HG03571 (cell line): ENCODE measurements at regions not wholly inside any gene's neighbourhood (a gene's known extent, or its start where the extent isn't known, plus 50 kb on each side); places are given as distances from the start of the nearest gene placed in this dataset.
"Not testable (repeated sequence)": the region's sequence is repeated elsewhere in the genome, so short reads cannot be mapped to it uniquely, and the experiment has no call there.

ENCODE experiments used
- ATAC-seq: cut with Tn5 transposase; IDR thresholded peaks from one replicate; pipeline ENCODE4 v1.9.1; 2021; ENCODE audit not compliant: unreplicated experiment

DNA sequence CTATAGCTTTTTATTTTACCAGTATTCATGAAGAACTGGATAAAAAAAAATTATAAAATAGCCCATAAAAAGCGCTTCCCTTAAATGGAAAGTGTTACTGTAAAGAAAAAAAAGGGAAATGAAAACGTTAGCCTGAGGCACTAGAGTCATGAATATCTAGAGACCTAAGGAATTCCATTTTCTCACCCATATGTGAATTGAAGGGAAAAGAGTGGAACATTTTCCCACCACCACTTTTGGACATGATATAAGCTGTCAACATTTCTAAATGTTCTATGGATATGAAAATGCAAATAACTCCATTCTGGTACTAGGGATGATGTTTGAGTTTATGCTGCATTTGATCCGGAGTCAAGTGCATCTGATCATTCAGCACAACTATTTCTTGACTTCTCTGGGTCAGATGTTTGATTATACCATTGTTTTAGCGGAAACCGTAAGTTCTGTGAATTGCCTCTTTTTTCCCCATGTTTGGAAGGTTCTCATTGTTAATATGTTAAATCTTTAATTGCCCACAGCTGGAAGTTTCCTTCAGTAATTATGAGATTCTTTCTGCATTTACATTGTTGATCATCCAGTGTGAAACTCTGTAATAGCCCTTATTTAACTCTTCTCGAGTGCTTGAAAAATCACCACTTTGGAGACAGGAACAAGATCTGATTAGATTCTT lies 467.4 kb upstream of the SEMA6A start:
- no peak for ATAC-seq

DNA sequence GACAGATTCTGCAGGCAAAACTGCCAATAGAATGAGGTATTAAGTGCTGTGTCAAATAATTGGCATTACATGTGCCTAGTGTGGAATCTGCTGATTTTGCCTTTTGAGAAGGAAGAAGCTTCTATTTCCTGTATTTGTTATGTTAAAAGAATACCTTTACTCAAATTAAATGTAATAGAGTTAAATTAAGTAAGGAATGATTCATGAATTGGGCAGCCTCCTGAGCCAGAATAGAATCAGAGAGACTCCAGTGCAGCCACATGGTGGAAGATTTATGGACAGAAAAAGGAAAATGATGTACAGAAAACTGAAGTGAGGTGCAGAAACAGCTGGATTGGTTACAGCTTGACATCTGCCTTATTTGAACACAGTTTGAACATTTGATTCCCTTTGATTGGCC lies 464.4 kb upstream of the SEMA6A start:
- ATAC-seq, result no peak

DNA sequence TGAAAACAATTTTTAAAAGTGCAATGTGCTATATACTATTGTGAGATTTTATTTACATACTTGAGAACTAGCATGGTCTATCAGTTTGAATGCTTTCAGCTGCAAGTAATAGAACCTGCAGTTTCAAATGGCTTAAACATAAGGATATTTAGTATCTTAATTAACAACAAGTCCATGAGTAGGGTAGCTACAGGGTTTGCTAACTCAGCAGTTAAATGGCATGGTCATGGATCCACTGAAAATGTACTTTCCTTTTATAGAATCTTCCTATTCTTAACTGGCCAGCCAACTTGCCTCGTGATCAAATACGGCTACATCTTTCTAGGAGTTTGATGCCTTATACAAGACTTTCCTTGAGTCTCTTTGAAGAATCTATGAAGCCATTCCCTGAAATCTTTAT lies 452.8 kb upstream of the SEMA6A start:
- ATAC-seq, result no peak

GRCh38 chr5:117020999-117021398 lies 446.4 kb upstream of the SEMA6A start:
- no peak for ATAC-seq

DNA sequence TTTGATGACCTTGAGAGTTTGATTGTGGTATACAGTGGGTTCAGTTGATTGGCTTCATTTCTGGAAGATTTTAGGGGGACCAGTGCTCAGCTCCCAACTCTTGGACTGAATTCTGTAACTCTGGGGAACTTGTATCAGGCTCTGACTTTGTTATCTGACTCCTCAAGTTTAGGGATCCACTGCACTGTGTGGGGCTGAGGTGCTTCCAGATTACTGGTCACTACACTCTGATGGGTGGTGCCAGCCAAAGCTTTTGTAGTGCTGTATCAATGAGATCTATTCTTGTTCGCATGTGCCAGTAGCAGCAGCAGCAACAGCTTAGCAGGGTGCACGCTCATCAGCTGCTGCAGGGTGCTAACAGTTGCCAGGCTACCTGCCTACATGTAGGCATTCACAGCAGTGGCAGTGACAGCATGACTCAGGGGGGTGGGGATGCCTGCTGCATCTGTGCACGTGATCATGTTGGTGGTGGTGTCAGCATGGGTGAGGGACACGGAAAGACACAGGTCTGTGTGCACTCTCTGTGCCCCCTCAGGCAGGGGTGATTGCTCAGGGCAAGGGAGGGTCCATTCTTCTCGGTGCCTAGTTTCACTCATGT lies 438.8 kb upstream of the SEMA6A start:
- no peak for ATAC-seq

DNA sequence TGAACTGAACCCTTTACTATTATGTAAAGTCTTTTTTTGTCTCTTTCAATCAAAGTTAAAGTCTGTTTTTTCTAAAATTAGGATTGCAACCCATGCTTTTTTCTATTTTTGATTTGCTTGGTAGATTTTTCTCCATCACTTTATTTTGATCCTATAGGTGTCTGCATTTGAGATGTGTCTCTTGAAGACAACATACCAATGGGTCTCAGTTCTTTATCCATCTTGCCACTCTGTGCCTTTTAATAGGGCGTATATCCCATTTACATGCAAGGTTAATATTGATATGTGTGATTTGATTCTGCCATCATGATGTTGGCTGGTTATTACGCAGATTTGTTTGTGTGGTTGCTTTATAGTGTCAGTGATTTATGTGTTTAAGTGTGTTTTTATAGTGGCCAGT lies 436.0 kb upstream of the SEMA6A start:
- no peak for ATAC-seq

GRCh38 chr5:116998024-116998423 lies 423.4 kb upstream of the SEMA6A start:
- ATAC-seq, result no peak

GRCh38 chr5:116992681-116993080 lies 418.1 kb upstream of the SEMA6A start:
- no peak for ATAC-seq

DNA sequence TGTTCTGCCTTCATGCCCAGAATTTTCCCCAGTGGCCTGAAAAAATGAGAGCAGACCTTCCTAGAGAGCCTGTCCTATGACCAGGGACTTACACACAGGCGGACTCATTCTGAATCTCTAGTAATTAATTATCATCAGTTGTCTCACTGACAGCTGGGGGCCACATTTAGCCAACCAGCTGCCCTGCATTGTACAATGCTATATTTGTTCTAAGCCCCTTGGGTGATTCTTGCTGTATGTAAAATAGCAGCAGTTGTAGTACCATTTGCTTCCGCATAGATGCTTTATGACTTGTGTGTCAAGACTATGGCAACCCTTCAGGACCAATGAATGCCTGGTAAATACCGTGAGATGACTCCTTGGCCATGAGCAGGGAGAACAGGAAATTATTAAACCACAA lies 415.4 kb upstream of the SEMA6A start:
- no peak for ATAC-seq

- no peak for ATAC-seq
Measured at GRCh38 chr5:116982035-116982434, 407.4 kb upstream of the SEMA6A start.

- ATAC-seq, result no peak
Measured at GRCh38 chr5:116980581-116980980, 406.0 kb upstream of the SEMA6A start.

DNA sequence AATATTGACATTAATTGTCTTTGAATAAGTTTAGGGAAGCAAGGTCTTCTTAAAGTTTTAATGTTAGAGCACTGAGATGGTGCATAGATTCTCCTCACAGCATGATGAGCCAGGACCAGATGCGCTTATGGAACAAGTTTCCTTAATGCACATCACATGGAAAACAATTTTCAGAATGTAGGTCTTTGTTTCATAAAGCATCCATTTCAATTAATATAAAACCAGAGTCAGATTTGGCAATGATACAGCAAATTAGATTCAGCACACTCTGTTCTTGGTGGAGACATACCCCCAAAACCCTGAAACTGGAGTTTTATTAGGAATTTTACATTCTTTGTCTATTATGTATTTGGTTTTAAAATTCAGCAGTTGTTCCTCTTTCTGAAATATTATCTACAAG lies 402.1 kb upstream of the SEMA6A start:
- no peak for ATAC-seq

DNA sequence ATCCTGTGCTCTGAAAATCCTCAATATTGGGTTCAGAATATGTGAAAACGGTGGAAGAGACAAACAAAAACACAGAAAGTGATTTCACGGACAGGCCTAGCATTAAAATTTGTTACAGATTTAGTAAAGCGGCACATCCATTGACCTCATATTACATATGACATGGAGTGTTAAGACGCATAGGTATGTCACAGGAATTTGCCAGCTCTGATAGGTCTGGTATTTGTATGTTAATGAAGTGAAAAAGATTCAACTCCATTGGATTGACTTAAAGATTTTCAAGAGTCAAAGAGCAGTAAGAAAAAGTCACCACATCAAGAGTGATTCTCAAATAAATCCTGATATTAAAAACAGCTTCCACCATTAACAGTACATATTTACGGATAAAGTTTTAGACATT lies 396.5 kb upstream of the SEMA6A start:
- no peak for ATAC-seq

GRCh38 chr5:116970318-116970717 lies 395.7 kb upstream of the SEMA6A start:
- ATAC-seq, result no peak

DNA sequence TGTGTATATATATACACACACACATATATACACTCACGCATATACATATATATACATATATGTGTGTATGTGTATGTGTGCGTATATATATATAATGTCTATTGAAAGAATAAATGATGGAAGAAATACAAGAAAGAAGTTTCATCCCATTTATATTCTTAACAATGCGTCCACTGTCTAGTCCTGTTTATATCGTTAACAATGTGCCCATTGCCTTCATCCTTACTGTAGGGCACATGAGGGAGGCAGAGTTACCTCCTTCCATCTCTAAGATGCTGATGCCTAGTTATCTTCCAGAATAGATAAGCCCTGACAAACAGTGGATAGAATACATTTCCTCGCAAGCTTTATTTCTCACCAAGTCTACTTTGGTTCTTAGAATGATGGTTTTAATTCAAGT lies 389.8 kb upstream of the SEMA6A start:
- ATAC-seq, result no peak

- ATAC-seq, result no peak
Measured at GRCh38 chr5:116961021-116961420, 386.4 kb upstream of the SEMA6A start.

GRCh38 chr5:116959843-116960242 lies 385.2 kb upstream of the SEMA6A start:
- ATAC-seq, result no peak

DNA sequence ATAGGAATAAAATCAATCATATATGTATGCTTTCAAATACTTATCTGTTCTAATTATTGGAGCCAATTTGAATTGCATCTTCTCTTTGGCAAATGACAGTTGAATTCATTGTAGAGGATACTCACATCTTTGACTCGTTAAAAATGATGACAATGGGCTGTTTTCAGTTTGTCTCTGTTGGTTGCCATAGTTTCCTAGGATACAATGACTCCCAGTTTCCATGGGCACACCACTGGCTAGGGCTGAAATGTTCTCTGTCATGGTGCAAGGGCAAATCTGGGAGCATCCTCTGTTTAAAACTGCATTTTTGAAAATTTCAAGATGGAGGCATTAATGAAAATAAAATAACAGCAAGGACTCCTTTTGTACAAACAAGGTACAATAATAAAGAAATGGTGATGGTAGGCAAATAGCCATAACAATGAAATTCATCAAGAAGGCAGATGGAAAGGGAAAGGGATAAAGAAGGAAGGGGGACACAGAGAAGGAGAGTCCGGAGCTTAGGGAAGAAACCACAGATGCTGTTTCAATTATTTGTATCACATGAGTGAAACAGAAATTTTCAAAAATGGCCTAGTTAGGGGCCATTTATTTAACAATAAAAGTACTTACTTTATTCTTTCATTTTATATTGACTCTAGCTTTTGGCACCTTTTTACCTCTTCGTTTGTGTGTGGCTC lies 378.8 kb upstream of the SEMA6A start:
- ATAC-seq, result no peak

- no peak for ATAC-seq
Measured at GRCh38 chr5:116951219-116951618, 376.6 kb upstream of the SEMA6A start.

GRCh38 chr5:116947691-116948528 lies 373.3 kb upstream of the SEMA6A start:
- peak; percentile 99 for ATAC-seq

DNA sequence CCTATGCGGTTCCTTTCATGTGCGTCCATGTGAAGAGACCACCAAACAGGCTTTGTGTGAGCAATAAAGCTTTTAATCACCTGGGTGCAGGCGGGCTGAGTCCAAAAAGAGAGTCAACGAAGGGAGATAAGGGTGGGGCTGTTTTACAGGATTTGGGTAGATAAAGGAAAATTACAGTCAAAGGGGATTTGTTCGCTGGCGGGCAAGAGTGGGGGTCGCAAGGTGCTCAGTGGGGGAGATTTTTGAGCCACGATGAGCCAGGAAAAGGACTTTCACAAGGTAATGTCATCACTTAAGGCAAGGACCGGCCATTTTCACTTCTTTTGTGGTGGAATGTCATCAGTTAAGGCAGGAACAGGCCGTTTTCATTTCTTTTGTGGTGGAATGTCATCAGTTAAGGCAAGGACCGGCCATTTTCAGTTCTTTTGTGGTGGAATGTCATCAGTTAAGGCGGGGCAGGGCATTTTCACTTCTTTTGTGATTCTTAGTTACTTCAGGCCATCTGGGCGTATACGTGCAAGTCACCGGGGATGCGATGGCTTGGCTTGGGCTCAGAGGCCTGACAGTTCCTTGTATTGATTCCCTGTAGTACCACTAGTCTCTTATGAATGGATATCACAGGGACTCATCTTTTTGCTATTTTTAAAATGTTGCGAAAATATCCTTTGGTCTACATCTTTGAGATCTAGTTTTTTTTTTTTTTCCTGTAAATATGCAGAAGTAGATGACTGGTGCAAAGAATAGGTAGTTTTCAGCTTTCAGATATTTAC lies 371.2 kb upstream of the SEMA6A start:
- ATAC-seq, result not testable (repeated sequence)
